Glutamatergic neuron (in vitro differentiated cells): ENCODE measurements at regions not wholly inside any gene's neighbourhood (a gene's known extent, or its start where the extent isn't known, plus 50 kb on each side); places are given as distances from the start of the nearest gene placed in this dataset.
"Not testable (repeated sequence)": the region's sequence is repeated elsewhere in the genome, so short reads cannot be mapped to it uniquely, and the experiment has no call there.

ENCODE experiments used
- DNase-seq: peaks from one replicate; pipeline ENCODE4 v3.0.0; 2022
- H3K27ac Mint-ChIP-seq: one replicate; pipeline ENCODE4 v1.8.0; 2020; ENCODE audit warnings: mild to moderate bottlenecking, mixed read lengths, inconsistent platforms; ENCODE audit not compliant: unreplicated experiment
- H3K27me3 Mint-ChIP-seq: one replicate; pipeline ENCODE4 v1.8.0; 2020; ENCODE audit warnings: mild to moderate bottlenecking, moderate library complexity, mixed read lengths, inconsistent platforms; ENCODE audit not compliant: unreplicated experiment
- H3K36me3 Mint-ChIP-seq: one replicate; pipeline ENCODE4 v1.8.0; 2020; ENCODE audit warnings: mild to moderate bottlenecking, mixed read lengths, inconsistent platforms; ENCODE audit not compliant: unreplicated experiment
- H3K4me1 Mint-ChIP-seq: one replicate; pipeline ENCODE4 v1.8.0; 2020; ENCODE audit warnings: mild to moderate bottlenecking, low read depth, mixed read lengths, inconsistent platforms; ENCODE audit not compliant: unreplicated experiment
- H3K4me3 Mint-ChIP-seq: one replicate; pipeline ENCODE4 v1.8.0; 2020; ENCODE audit warnings: mild to moderate bottlenecking, mixed read lengths, inconsistent platforms; ENCODE audit not compliant: unreplicated experiment
- H3K9me3 Mint-ChIP-seq: one replicate; pipeline ENCODE4 v1.8.0; 2020; ENCODE audit warnings: mild to moderate bottlenecking, moderate library complexity, mixed read lengths, inconsistent platforms; ENCODE audit not compliant: unreplicated experiment
- CTCF ChIP-seq: fragments of 200-600 bp; sonication (generic); IDR thresholded peaks from one replicate; pipeline ENCODE4 v1.5.0; 2021; ENCODE audit not compliant: partially characterized antibody, unreplicated experiment

- H3K9me3 Mint-ChIP-seq, result peaks cover 11% of the 10 kb centered on the region
- peaks cover 9% of the 10 kb centered on the region for H3K27me3 Mint-ChIP-seq
- H3K27ac Mint-ChIP-seq, result no peak overlapping the region
- peaks cover 2% of the 10 kb centered on the region for H3K4me1 Mint-ChIP-seq
- H3K36me3 Mint-ChIP-seq, result no peaks in the 10 kb centered on the region
- DNase-seq, result no peak
- TF ChIP-seq CTCF, result no peak
- no peak overlapping the region for H3K4me3 Mint-ChIP-seq
Observed at GRCh38 chr22:48299124-48299523, 1528.5 kb downstream of the BRD1 start.

- Mint-ChIP-seq H3K4me3 (no peak overlapping the region), H3K27me3 (peaks cover 6% of the 10 kb centered on the region), H3K9me3 (peaks cover 11% of the 10 kb centered on the region), H3K4me1 (peaks cover 2% of the 10 kb centered on the region), H3K36me3 (no peaks in the 10 kb centered on the region), H3K27ac (no peak overlapping the region)
- no peak for TF ChIP-seq CTCF
- DNase-seq, result no peak
Observed at GRCh38 chr22:48297296-48297695, 1530.4 kb downstream of the BRD1 start.

GRCh38 chr22:48289954-48290353 lies 1527.5 kb downstream of the TBC1D22A start:
- H3K36me3 Mint-ChIP-seq, H3K9me3 Mint-ChIP-seq, H3K27me3 Mint-ChIP-seq, H3K4me3 Mint-ChIP-seq, H3K4me1 Mint-ChIP-seq, H3K27ac Mint-ChIP-seq, DNase-seq: not testable (repeated sequence)

- no peak for TF ChIP-seq CTCF
- no peak overlapping the region for H3K27ac Mint-ChIP-seq
- no peak for DNase-seq
- H3K4me1 Mint-ChIP-seq, result no peaks in the 10 kb centered on the region
- peaks cover 3% of the 10 kb centered on the region for H3K9me3 Mint-ChIP-seq
- peaks cover 2% of the 10 kb centered on the region for H3K27me3 Mint-ChIP-seq
- no peak overlapping the region for H3K4me3 Mint-ChIP-seq
- H3K36me3 Mint-ChIP-seq, result peaks cover 4% of the 10 kb centered on the region
Observed at GRCh38 chr22:48288376-48288940, 1526.0 kb downstream of the TBC1D22A start.

GRCh38 chr22:48287031-48287430 lies 1524.6 kb downstream of the TBC1D22A start:
- Mint-ChIP-seq H3K4me1 (no peaks in the 10 kb centered on the region), H3K4me3 (no peak overlapping the region), H3K27ac (no peak overlapping the region), H3K27me3 (peaks cover 2% of the 10 kb centered on the region), H3K36me3 (peaks cover 4% of the 10 kb centered on the region), H3K9me3 (peaks cover 2% of the 10 kb centered on the region)
- DNase-seq, result no peak
- TF ChIP-seq CTCF, result no peak
